B cell (primary cell): ENCODE measurements at regions not wholly inside any gene's neighbourhood (a gene's known extent, or its start where the extent isn't known, plus 50 kb on each side); places are given as distances from the start of the nearest gene placed in this dataset.

ENCODE experiments used
- ATAC-seq: fragments of 200-7000 bp; cut with Tn5 transposase; one replicate; pipeline ENCODE4 v1.10.0; 2021; ENCODE audit warnings: low read depth, mild to moderate bottlenecking, moderate number of reproducible peaks, moderate library complexity
- CTCF ChIA-PET: fragments of 350-600 bp; sonication (Branson Sonifier 250); formaldehyde crosslinking; loops from one replicate; lab custom pipeline; 2021; ENCODE audit warnings: antibody characterized with exemption, inconsistent platforms; lab: Charles Lee
- POLR2A ChIA-PET: fragments of 350-600 bp; sonication (Branson Sonifier 250); formaldehyde crosslinking; loops from one replicate; lab custom pipeline; 2021; ENCODE audit warnings: antibody characterized with exemption; lab: Charles Lee
- DNase-seq: peaks from one replicate; pipeline ENCODE4 v3.0.0; 2013
- H2AFZ ChIP-seq: 2 replicates; pipeline ENCODE4 v1.6.1; 2012; ENCODE audit warnings: mild to moderate bottlenecking, low read depth, low read length; ENCODE audit not compliant: insufficient read depth, poor library complexity, severe bottlenecking
- H3K27ac ChIP-seq, 2 donors: 1 replicate in 1 of 2; 2 replicates in 1 of 2; pipeline ENCODE4 v1.5.1; 2012 to 2013; ENCODE audit warnings: low read length in 2 of 2, mild to moderate bottlenecking in 2 of 2, moderate library complexity in 1 of 2
- H3K27me3 ChIP-seq, 4 experiments: fragments of 200-600 bp in 1 of 4; sonication (generic) in 1 of 4; replicated peaks in 1 of 4; 1 replicate in 2 of 4; 2 replicates in 2 of 4; pipeline versions ENCODE4 v1.6.1 to v1.7.0; 2013 to 2016; ENCODE audit warnings: low read length in 3 of 4, mild to moderate bottlenecking in 2 of 4, mixed read lengths in 1 of 4, moderate library complexity in 1 of 4; ENCODE audit not compliant: insufficient read depth in 4 of 4, control insufficient read depth in 3 of 4; ENCODE audit errors: control extremely low read depth in 1 of 4
- H3K36me3 ChIP-seq, 2 experiments: replicated peaks in 1 of 2; 1 replicate in 1 of 2; 2 replicates in 1 of 2; pipeline versions ENCODE4 v1.6.1 to v1.7.1; 2013; ENCODE audit warnings: low read length in 1 of 2; ENCODE audit not compliant: insufficient read depth in 2 of 2, control insufficient read depth in 1 of 2; ENCODE audit errors: control extremely low read depth in 1 of 2, extremely low read depth in 1 of 2
- H3K4me1 ChIP-seq, 2 donors: fragments of 200-600 bp in 1 of 2; sonication (generic) in 1 of 2; 1 replicate in 1 of 2; 2 replicates in 1 of 2; pipeline versions ENCODE4 v1.5.1 to v1.6.1; 2013 to 2017; ENCODE audit warnings: low read length in 2 of 2; ENCODE audit not compliant: control insufficient read depth in 2 of 2, insufficient read depth in 2 of 2
- H3K4me2 ChIP-seq: replicated peaks from 2 replicates; pipeline ENCODE3; 2012; ENCODE audit warnings: mild to moderate bottlenecking, low read depth, low read length; ENCODE audit not compliant: poor library complexity, severe bottlenecking
- H3K4me3 ChIP-seq, 5 experiments: fragments of 200-600 bp in 1 of 5; sonication (generic) in 1 of 5; 1 replicate in 3 of 5; 2 replicates in 2 of 5; pipeline versions ENCODE4 v1.5.1 to v1.7.0; 2011 to 2016; ENCODE audit warnings: low read length in 4 of 5, mild to moderate bottlenecking in 4 of 5, low read depth in 2 of 5, control low read depth in 1 of 5, moderate library complexity in 1 of 5; ENCODE audit not compliant: insufficient read depth in 1 of 5; ENCODE audit errors: control extremely low read depth in 1 of 5, extremely low read depth in 1 of 5
- H3K79me2 ChIP-seq: fragments of 200-600 bp; sonication (generic); one replicate; pipeline ENCODE4 v1.6.0; 2016; ENCODE audit warnings: low read length; ENCODE audit not compliant: control insufficient read depth, insufficient read depth
- H3K9ac ChIP-seq: fragments of 200-600 bp; sonication (generic); 2 replicates; pipeline ENCODE4 v1.6.1; 2017; ENCODE audit warnings: mild to moderate bottlenecking, low read length, moderate library complexity
- H3K9me3 ChIP-seq, 3 donors: one replicate each; pipeline versions ENCODE4 v1.6.1 to v1.7.1; 2013; ENCODE audit warnings: low read length in 2 of 3; ENCODE audit not compliant: control insufficient read depth in 2 of 3, insufficient read depth in 1 of 3; ENCODE audit errors: control extremely low read depth in 1 of 3
- H4K20me1 ChIP-seq: 2 replicates; pipeline ENCODE4 v1.6.0; 2012; ENCODE audit warnings: mild to moderate bottlenecking, low read length; ENCODE audit not compliant: insufficient read depth, control insufficient read depth, poor library complexity, severe bottlenecking
- H3K27ac Mint-ChIP-seq: one replicate; pipeline ENCODE4 v1.8.0; 2021; ENCODE audit warnings: mixed read lengths
- H3K27me3 Mint-ChIP-seq: one replicate; pipeline ENCODE4 v1.8.0; 2021; ENCODE audit warnings: mixed read lengths
- H3K4me1 Mint-ChIP-seq: one replicate; pipeline ENCODE4 v1.8.0; 2021; ENCODE audit warnings: mixed read lengths
- H3K4me3 Mint-ChIP-seq: one replicate; pipeline ENCODE4 v1.8.0; 2021; ENCODE audit warnings: mixed read lengths
- H3K9me3 Mint-ChIP-seq: one replicate; pipeline ENCODE4 v1.8.0; 2022; ENCODE audit warnings: mixed read lengths; ENCODE audit not compliant: insufficient read depth
- EZH2 ChIP-seq: IDR thresholded peaks from 2 replicates; pipeline ENCODE4 v1.6.1; 2012; ENCODE audit warnings: borderline replicate concordance, low read depth, mild to moderate bottlenecking, moderate library complexity, low read length; ENCODE audit not compliant: insufficient read depth, poor library complexity, severe bottlenecking
- WGBS: methylation state at CpG from one replicate; pipeline ENCODE4 v1.1.5; 2013; ENCODE audit warnings: missing lambda C conversion rate; ENCODE audit not compliant: insufficient coverage; 5-methylcytosine and 5-hydroxymethylcytosine counted together
- intact Hi-C: fragments of 100-400 bp; cut with micrococcal nuclease; formaldehyde crosslinking; loops from one replicate; pipeline ENCODE4 v1.10.0; 2022
- TF ChIP-seq, protein P1 (sequence below): fragments of 200-600 bp; IDR thresholded peaks from one replicate; pipeline ENCODE4 v1.8.0; 2022; ENCODE audit warnings: antibody characterized with exemption, mild to moderate bottlenecking

- no peak overlapping the region for H3K4me3 Mint-ChIP-seq
- DNase-seq = no peak
- H4K20me1 ChIP-seq = no peaks in the 10 kb centered on the region
- no peak for TF ChIP-seq EZH2
- TF ChIP-seq, protein P1, sequence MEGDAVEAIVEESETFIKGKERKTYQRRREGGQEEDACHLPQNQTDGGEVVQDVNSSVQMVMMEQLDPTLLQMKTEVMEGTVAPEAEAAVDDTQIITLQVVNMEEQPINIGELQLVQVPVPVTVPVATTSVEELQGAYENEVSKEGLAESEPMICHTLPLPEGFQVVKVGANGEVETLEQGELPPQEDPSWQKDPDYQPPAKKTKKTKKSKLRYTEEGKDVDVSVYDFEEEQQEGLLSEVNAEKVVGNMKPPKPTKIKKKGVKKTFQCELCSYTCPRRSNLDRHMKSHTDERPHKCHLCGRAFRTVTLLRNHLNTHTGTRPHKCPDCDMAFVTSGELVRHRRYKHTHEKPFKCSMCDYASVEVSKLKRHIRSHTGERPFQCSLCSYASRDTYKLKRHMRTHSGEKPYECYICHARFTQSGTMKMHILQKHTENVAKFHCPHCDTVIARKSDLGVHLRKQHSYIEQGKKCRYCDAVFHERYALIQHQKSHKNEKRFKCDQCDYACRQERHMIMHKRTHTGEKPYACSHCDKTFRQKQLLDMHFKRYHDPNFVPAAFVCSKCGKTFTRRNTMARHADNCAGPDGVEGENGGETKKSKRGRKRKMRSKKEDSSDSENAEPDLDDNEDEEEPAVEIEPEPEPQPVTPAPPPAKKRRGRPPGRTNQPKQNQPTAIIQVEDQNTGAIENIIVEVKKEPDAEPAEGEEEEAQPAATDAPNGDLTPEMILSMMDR = no peak
- no peaks in the 10 kb centered on the region for H3K27me3 ChIP-seq
- H2AFZ ChIP-seq = no peak overlapping the region
- no peak overlapping the region for H3K4me3 ChIP-seq
- no peak overlapping the region for H3K4me2 ChIP-seq
- no peak overlapping the region for H3K27ac Mint-ChIP-seq
- CTCF ChIA-PET = interaction anchor here (0.6 kb wide), 1 partner anchor 879 kb away, joined by 5 read pairs; no protein-coding TSS in a partner anchor
- no peaks in the 10 kb centered on the region for H3K4me1 ChIP-seq
- H3K9me3 ChIP-seq = no peaks in the 10 kb centered on the region
- intact Hi-C loops = no loop called here
- POLR2A ChIA-PET = no interaction called here
- no peak overlapping the region for H3K27ac ChIP-seq
- H3K9me3 Mint-ChIP-seq = no peaks in the 10 kb centered on the region
- no peaks in the 10 kb centered on the region for H3K4me1 Mint-ChIP-seq
- H3K9ac ChIP-seq = no peak overlapping the region
- no peak for ATAC-seq
- WGBS = 93% methylated on average over 14 of the region's 17 CpGs
- peaks cover 2 to 9% of the 10 kb centered on the region in 2 experiments for H3K36me3 ChIP-seq
- H3K27me3 Mint-ChIP-seq = no peaks in the 10 kb centered on the region
- peaks cover 5% of the 10 kb centered on the region for H3K79me2 ChIP-seq
These were observed 355.9 kb downstream of the KLF12 start for GRCh38 chr13:73778242-73778864.

DNA sequence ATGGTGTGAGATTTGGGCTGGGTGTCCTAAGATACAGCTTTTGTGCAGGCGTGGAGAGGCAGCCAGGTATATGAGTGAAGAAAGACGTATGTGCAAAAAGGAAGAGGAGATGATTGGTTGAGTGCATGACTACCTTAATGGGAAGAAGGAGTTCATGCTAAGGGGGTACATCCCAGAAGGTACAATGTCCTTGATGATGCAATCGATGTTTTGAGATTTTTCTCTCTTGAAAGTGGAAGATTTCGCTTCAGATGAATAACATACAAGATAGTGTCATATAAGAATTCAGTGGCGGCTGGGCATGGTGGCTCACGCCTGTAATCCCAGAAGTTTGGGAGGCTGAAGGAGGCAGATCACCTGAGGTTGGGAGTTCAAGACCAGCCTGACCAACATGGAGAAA is 357.1 kb downstream of the KLF12 start:
- ChIA-PET POLR2A (no interaction called here), CTCF (no interaction called here)
- DNase-seq (no peak), ATAC-seq (no peak)
- whole genome bisulfite sequencing = 97% methylated on average over 3 of the region's 6 CpGs
- no peaks in the 10 kb centered on the region for H4K20me1 ChIP-seq
- H3K27ac Mint-ChIP-seq = no peak overlapping the region
- no peaks in the 10 kb centered on the region for H3K4me1 Mint-ChIP-seq
- intact Hi-C loops = no loop called here
- no peak overlapping the region for H3K4me2 ChIP-seq
- H3K9me3 Mint-ChIP-seq = no peaks in the 10 kb centered on the region
- H3K27me3 ChIP-seq = no peaks in the 10 kb centered on the region
- no peaks in the 10 kb centered on the region for H3K9me3 ChIP-seq
- no peak overlapping the region for H3K4me3 Mint-ChIP-seq
- H2AFZ ChIP-seq = no peak overlapping the region
- peaks cover 6% of the 10 kb centered on the region for H3K79me2 ChIP-seq
- H3K27me3 Mint-ChIP-seq = no peaks in the 10 kb centered on the region
- TF ChIP-seq, protein P1 = no peak
- TF ChIP-seq EZH2 = no peak
- H3K4me1 ChIP-seq = no peaks in the 10 kb centered on the region
- H3K4me3 ChIP-seq = no peak overlapping the region
- H3K9ac ChIP-seq = no peak overlapping the region
- H3K36me3 ChIP-seq = peaks cover 0 to 9% of the 10 kb centered on the region in 2 experiments
- H3K27ac ChIP-seq = no peak overlapping the region
